ENCODE measurements at regions not wholly inside any gene's neighbourhood (a gene's known extent, or its start where the extent isn't known, plus 50 kb on each side); places are given as distances from the start of the nearest gene placed in this dataset.

DNA sequence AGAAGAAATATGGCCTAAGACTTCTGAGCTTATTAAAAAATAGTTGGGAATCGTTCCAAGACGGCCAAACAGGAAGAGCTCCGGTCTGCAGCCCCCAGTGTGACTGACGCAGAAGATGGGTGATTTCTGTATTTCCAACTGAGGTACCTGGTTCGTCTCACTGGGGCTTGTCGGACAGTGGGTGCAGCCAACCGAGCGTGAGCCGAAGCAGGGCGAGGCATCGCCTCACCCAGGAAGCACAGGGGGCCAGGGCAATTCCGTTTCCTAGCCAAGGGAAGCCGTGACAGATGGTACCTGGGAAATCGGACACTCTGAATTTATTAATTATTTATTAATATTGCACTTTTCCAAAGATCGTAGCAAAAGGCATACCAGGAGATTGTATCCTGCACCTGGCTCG lies 857.8 kb downstream of the C12orf50 start:
- peaks cover 14% of the 10 kb centered on the region for H3K27me3 Mint-ChIP-seq (ENCODE audit: low read depth)
- peaks cover 18% of the 10 kb centered on the region for H3K9me3 Mint-ChIP-seq (ENCODE audit: low read depth)
- no peak overlapping the region for H3K4me3 Mint-ChIP-seq (ENCODE audit: unreplicated experiment)

DNA sequence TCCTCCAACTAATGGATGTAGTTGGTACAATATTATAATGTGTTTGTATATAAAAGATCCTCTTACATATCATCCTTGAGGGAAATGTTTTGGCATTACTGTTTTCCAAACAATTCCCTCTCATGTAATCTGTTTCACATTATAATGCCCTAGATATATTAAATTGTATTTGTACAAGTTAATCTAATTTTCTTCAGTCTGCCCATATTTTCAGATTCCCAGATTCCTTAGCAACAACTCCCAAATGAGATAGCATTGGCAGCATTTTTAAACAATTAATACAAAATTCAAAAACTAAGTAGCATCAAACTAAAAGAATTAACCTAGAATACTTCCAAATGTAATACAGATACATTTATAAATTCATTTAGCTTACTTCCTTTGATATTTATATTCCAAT lies 860.2 kb downstream of the C12orf50 start:
- no peaks in the 10 kb centered on the region for H3K4me1 Mint-ChIP-seq (ENCODE audit: low read depth)
- H3K27me3 Mint-ChIP-seq (ENCODE audit: low read depth) = peaks cover 6% of the 10 kb centered on the region
- peaks cover 30% of the 10 kb centered on the region for H3K9me3 Mint-ChIP-seq (ENCODE audit: low read depth)
- TF ChIP-seq CTCF (IDR thresholded peaks at IDR 0.05) = no peak
- peaks cover 7% of the 10 kb centered on the region for H3K36me3 Mint-ChIP-seq (ENCODE audit: low read depth)
- H3K27ac Mint-ChIP-seq (ENCODE audit: unreplicated experiment) = no peak overlapping the region
- no peak overlapping the region for H3K4me3 Mint-ChIP-seq (ENCODE audit: unreplicated experiment)
- no peak for DNase-seq (ENCODE audit: low spot score)

More for the DNA sequence above, 857.8 kb downstream of the C12orf50 start:
- no peak for DNase-seq (ENCODE audit: low spot score)
- TF ChIP-seq CTCF (IDR thresholded peaks at IDR 0.05) = no peak
- H3K36me3 Mint-ChIP-seq (ENCODE audit: low read depth) = peaks cover 9% of the 10 kb centered on the region
- H3K4me1 Mint-ChIP-seq (ENCODE audit: low read depth) = no peaks in the 10 kb centered on the region
- no peak overlapping the region for H3K27ac Mint-ChIP-seq (ENCODE audit: unreplicated experiment)

DNA sequence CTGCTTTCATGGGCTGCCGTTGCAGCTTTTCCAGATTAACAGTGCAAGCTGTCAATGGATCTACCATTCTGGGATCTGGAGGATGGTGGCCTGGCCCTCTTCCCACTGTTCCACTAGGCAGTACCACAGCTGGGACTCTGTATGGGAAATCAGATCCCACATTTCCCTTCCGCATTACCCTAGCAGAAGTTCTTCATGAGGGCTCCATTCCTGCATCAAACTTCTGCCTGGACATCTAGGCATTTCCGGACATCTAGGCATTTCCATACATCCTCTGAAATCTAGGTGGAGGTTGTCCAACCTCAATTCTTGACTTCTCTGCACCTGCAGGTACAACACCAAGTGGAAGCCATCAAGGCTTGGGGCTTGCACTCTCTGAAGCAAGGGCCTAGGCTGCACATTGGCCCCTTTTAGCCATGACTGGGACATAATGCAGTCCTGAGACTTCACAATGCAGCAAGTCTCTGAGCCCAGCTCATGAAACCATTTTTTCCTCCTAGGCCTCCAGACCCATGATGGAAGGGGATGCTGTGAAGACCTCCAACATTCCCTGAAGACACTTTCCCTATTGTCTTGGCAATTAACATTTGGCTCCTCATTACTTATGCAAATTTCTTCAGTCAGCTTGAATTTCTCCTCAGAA lies 863.3 kb downstream of the C12orf50 start:
- Mint-ChIP-seq H3K4me1 (ENCODE audit: low read depth) (no peaks in the 10 kb centered on the region), H3K27ac (ENCODE audit: unreplicated experiment) (no peak overlapping the region), H3K9me3 (ENCODE audit: low read depth) (peaks cover 30% of the 10 kb centered on the region), H3K4me3 (ENCODE audit: unreplicated experiment) (no peak overlapping the region), H3K27me3 (ENCODE audit: low read depth) (no peaks in the 10 kb centered on the region), H3K36me3 (ENCODE audit: low read depth) (peaks cover 1% of the 10 kb centered on the region)
- TF ChIP-seq CTCF (IDR thresholded peaks at IDR 0.05) = no peak
- DNase-seq (ENCODE audit: low spot score) = peak; percentile 21

- no peak for TF ChIP-seq CTCF (IDR thresholded peaks at IDR 0.05)
- Mint-ChIP-seq H3K4me3 (ENCODE audit: unreplicated experiment) (no peak overlapping the region), H3K36me3 (ENCODE audit: low read depth) (peaks cover 1% of the 10 kb centered on the region), H3K9me3 (ENCODE audit: low read depth) (peaks cover 30% of the 10 kb centered on the region), H3K4me1 (ENCODE audit: low read depth) (no peaks in the 10 kb centered on the region), H3K27me3 (ENCODE audit: low read depth) (no peaks in the 10 kb centered on the region), H3K27ac (ENCODE audit: unreplicated experiment) (no peak overlapping the region)
- DNase-seq (ENCODE audit: low spot score) = no peak
Measured at GRCh38 chr12:87163122-87163521, 866.1 kb downstream of the C12orf50 start.

DNA sequence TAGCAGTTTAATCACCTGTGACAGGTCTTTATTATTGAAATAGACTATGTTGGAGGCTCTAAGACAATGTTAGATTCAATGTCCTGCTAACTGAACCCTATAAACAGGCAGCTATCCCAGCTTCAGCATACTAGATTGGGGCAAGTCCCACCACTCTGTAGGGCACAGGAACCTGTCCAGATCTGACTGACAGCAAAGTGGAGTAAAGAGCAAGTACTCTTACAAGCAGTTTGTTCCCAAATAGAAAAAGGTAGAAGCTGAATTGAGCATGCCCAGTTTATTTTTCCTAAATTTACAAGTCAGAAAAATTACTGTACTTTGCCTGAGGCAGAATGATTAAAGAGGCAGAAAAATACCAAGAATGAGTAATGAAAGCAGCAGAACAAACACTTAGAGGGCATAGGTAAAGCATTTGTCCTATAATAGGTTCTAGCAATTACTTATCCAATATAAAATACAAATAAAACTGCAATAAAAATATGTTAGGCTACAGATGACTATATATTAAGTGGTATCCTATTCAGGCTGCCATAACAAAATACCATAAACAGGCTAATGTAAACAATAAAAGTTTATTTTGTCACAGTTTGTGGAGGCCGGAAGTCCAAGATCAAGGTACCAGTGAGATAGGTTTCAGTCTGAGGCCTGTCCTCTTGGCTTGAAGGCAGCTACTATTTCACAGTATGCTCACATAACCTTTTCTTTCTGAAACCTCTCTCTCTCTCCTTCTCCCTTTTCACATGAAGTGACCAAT lies 868.2 kb downstream of the C12orf50 start:
- no peak overlapping the region for H3K4me3 Mint-ChIP-seq (ENCODE audit: unreplicated experiment)
- H3K27me3 Mint-ChIP-seq (ENCODE audit: low read depth) = no peaks in the 10 kb centered on the region
- peaks cover 3% of the 10 kb centered on the region for H3K4me1 Mint-ChIP-seq (ENCODE audit: low read depth)
- DNase-seq (ENCODE audit: low spot score) = no peak
- TF ChIP-seq CTCF (IDR thresholded peaks at IDR 0.05) = no peak
- no peaks in the 10 kb centered on the region for H3K36me3 Mint-ChIP-seq (ENCODE audit: low read depth)
- H3K27ac Mint-ChIP-seq (ENCODE audit: unreplicated experiment) = no peak overlapping the region
- H3K9me3 Mint-ChIP-seq (ENCODE audit: low read depth) = peaks cover 22% of the 10 kb centered on the region
